Ovary (tissue), 3 donors: ENCODE measurements at regions not wholly inside any gene's neighbourhood (a gene's known extent, or its start where the extent isn't known, plus 50 kb on each side); places are given as distances from the start of the nearest gene placed in this dataset.

ENCODE experiments used
- CTCF ChIP-seq, 3 donors: fragments of 450-650 bp in 2 of 3; fragments of 200-600 bp in 1 of 3; IDR thresholded peaks; one replicate each; pipeline versions ENCODE4 v1.5.1 to v1.8.0; 2016 to 2022; ENCODE audit warnings: antibody characterized with exemption in 3 of 3, mild to moderate bottlenecking in 1 of 3
- EP300 ChIP-seq: sonication (generic); formaldehyde crosslinking; IDR thresholded peaks from one replicate; pipeline ENCODE4 v1.6.1; 2017; ENCODE audit warnings: antibody characterized with exemption
- POLR2A ChIP-seq: fragments of 450-650 bp; IDR thresholded peaks from one replicate; pipeline ENCODE4 v1.6.1; 2017; ENCODE audit warnings: antibody characterized with exemption, mild to moderate bottlenecking, moderate library complexity
- donor health status: DM: no; HTN: no; CAD: no.

- no peak for TF ChIP-seq CTCF (IDR thresholded peaks at IDR 0.05)
- no peak for TF ChIP-seq EP300
- TF ChIP-seq POLR2A = no peak
These were observed 512.7 kb downstream of the CMPK2 start for GRCh38 chr2:6352906-6353515.
